HG03469 (cell line): ENCODE measurements at regions not wholly inside any gene's neighbourhood (a gene's known extent, or its start where the extent isn't known, plus 50 kb on each side); places are given as distances from the start of the nearest gene placed in this dataset.
A peak's percentile ranks its signal among the peaks of the same experiment; 100 is the strongest.

Experiments
- ATAC-seq: cut with Tn5 transposase; IDR thresholded peaks from one replicate; pipeline ENCODE4 v1.9.1; 2021; ENCODE audit warnings: mild to moderate bottlenecking, moderate library complexity, moderate number of reproducible peaks; ENCODE audit not compliant: unreplicated experiment

GRCh38 chr15:92224843-92225242, 168.8 kb upstream of the ST8SIA2 start:
- ATAC-seq, result no peak

DNA sequence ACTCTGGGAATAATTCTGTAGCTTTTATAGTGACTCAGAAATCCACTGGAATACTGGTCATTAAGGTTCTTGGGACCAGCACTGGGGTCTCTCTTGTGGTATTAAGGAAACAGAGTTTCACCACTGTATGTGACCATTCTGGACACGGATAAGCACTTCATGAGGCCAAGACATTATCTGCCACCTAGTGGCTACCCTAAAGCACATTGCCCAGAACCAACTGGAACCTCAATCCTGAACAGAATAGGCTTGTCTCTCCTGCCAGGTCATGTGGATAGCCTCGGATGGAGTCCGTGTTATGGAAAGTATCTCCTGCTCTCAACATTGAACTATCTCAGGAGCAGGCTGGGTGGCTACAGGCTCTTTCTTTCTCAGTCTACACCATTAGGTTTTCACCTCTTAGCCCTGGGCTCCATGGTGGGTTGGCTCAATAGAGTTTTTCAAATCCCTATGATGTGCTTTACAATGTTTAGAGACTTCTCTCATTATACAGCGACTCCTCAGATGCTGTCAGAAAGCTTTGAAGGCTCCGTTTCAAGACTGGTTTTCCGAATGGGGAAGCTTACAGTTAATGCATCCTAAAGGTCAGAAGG, 167.6 kb upstream of the ST8SIA2 start:
- ATAC-seq, result no peak

- ATAC-seq, result no peak
Observed at GRCh38 chr15:92228830-92229229, 164.9 kb upstream of the ST8SIA2 start.

- no peak for ATAC-seq
Observed at GRCh38 chr15:92231461-92231860, 162.2 kb upstream of the ST8SIA2 start.

GRCh38 chr15:92232317-92232716, 161.4 kb upstream of the ST8SIA2 start:
- ATAC-seq, result no peak

- no peak for ATAC-seq
Observed at GRCh38 chr15:92232876-92233275, 160.8 kb upstream of the ST8SIA2 start.

DNA sequence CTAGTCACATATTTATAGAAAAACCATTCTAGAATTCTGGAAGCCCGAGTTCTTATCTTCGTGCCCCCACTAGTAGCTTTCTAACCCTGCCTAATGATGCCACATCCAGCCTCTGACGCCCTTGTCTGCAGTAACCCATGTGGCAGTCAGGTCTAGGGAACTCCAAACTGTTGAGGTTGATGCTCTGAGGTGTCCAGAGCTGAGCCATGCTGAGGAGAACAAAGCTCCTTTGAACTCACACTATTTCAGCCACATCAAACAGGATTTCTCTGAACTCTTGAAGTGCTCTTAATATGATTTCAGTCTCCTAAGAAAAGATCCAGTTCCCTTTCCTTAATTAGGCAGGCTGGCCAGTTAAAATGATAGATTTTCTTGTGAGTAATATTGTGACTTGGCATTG, 150.5 kb upstream of the ST8SIA2 start:
- no peak for ATAC-seq

GRCh38 chr15:92244703-92245102, 149.0 kb upstream of the ST8SIA2 start:
- no peak for ATAC-seq

DNA sequence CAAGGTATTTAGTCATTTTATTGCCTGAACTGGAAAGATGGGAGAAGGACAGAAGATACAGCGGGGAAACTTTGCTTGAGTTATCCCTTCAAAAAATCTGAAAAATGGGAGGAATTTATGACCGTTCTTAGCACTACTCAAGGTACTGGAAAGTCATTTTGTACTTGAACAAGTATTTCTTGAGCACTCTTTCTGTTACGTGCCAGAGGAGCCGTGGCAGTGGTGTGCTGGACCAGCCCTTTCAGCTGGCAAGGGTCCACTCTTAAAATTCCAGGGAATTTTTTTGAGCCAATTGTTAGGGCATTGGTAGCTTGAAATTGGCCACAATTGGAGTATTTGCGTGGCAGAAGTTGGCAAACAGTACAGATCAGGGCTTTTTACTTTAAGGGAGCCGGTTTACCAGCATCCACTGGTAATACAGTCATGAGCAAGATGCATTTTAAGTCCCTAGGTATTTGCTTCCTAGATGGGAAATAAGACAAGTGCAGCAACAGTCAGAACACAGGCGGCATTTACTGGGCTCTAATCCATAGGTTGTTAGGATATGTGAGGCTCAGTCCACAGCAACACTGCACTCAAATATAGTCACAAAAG, 145.9 kb upstream of the ST8SIA2 start:
- ATAC-seq, result no peak

- no peak for ATAC-seq
Observed at GRCh38 chr15:92266796-92267685, 126.6 kb upstream of the ST8SIA2 start.

- ATAC-seq, result no peak
Observed at GRCh38 chr15:92268900-92269299, 124.8 kb upstream of the ST8SIA2 start.

DNA sequence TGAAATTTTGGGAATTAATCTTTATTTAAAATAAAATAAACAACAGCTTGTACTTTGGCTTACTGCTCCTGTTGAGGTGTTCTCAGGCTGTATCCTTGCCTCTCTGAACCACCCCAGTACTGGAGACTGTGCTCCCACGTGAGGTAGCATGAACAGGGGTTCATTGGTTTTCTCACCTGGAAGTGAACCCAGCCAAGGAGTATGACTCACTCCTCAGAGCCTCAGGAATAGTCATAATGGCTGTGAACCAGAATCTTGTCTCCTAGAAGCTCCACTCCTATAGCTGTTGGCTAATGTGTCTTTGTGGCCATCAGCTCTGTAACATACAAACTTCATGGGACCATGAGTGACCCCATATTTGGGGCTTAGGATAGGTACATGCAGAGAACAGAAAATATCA, 122.5 kb upstream of the ST8SIA2 start:
- ATAC-seq, result no peak

- ATAC-seq, result no peak
Observed at GRCh38 chr15:92272106-92272505, 121.6 kb upstream of the ST8SIA2 start.

DNA sequence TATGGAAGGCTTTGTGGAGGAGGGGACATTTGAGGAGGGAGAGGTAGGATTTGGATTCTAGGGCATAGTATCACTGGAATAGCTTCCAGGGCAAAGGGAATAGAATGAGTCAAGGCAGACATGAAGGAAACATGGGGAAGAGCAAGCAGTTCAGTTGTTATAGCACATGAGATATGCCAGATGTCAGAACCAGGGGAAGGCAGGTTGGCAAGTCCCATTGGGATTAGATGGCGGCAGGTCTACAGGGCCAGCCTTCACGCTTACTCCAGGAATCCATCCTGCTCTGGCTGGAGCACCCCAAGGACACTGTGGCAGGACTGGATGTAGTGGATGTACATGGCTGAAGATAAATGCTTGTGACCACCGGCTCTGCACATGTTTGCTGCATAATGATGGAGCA, 120.4 kb upstream of the ST8SIA2 start:
- no peak for ATAC-seq

GRCh38 chr15:92273723-92274122, 120.0 kb upstream of the ST8SIA2 start:
- no peak for ATAC-seq

GRCh38 chr15:92277776-92278175, 115.9 kb upstream of the ST8SIA2 start:
- ATAC-seq, result peak; percentile 58

- no peak for ATAC-seq
Observed at GRCh38 chr15:92283813-92284212, 109.9 kb upstream of the ST8SIA2 start.

DNA sequence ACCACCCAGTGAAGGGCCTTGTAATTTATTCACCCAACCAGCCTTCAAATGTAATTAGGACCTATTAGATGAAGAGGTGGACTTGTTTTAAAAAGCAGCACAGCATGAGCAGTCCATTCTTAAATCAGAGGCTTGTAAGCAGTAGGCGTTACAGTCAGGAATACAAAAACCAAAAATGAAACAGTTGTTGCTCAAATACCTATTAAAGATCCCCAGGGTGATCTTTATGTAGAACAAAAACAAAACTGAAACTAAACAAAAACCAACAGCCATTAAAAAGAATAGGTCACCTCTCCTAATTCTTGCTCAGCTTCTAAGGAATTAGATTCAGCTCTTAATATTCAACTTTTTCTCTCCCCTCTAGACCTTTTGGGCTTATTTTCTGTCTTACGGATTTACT, 104.9 kb upstream of the ST8SIA2 start:
- ATAC-seq, result peak; percentile 88

GRCh38 chr15:92289733-92290132, 103.9 kb upstream of the ST8SIA2 start:
- no peak for ATAC-seq

- ATAC-seq, result no peak
Observed at GRCh38 chr15:92290359-92290992, 103.2 kb upstream of the ST8SIA2 start.

- no peak for ATAC-seq
Observed at GRCh38 chr15:92291900-92292299, 101.8 kb upstream of the ST8SIA2 start.

GRCh38 chr15:92294759-92295158, 98.9 kb upstream of the ST8SIA2 start:
- no peak for ATAC-seq
